Activated CD4-positive, CD25-positive, alpha-beta regulatory T cell treated with anti-CD3 and anti-CD28 coated beads, Interleukin-2, amount 50 U/mL, for 24 hours (primary cell): ENCODE measurements at regions not wholly inside any gene's neighbourhood (a gene's known extent, or its start where the extent isn't known, plus 50 kb on each side); places are given as distances from the start of the nearest gene placed in this dataset.

Experiments
- ATAC-seq, 2 donors: fragments of 150-1000 bp; cut with Tn5 transposase; one replicate each; pipeline ENCODE4 v1.10.0; 2021; ENCODE audit warnings: mild to moderate bottlenecking in 1 of 2, moderate library complexity in 1 of 2

- no peak for ATAC-seq
Measured at GRCh38 chr18:54020156-54020745, 204.2 kb downstream of the MBD2 start.

GRCh38 chr18:54019641-54020040 lies 204.8 kb downstream of the MBD2 start:
- no peak for ATAC-seq

- no peak for ATAC-seq
Measured at GRCh38 chr18:54013452-54013851, 211.0 kb downstream of the MBD2 start.

- ATAC-seq = no peak
Measured at GRCh38 chr18:54004828-54005227, 219.6 kb downstream of the MBD2 start.

GRCh38 chr18:54003195-54003594 lies 221.3 kb downstream of the MBD2 start:
- ATAC-seq = no peak

- ATAC-seq = no peak
Measured at GRCh38 chr18:53997064-53997463, 227.4 kb downstream of the MBD2 start.

- no peak for ATAC-seq
Measured at GRCh38 chr18:53994016-53994415, 230.5 kb downstream of the MBD2 start.

GRCh38 chr18:53991805-53992204 lies 232.7 kb downstream of the MBD2 start:
- no peak for ATAC-seq

- no peak for ATAC-seq
Measured at GRCh38 chr18:53991202-53991601, 233.3 kb downstream of the MBD2 start.

- no peak for ATAC-seq
Measured at GRCh38 chr18:53990485-53990884, 234.0 kb downstream of the MBD2 start.

- no peak for ATAC-seq
Measured at GRCh38 chr18:53984021-53984420, 240.4 kb downstream of the MBD2 start.

- no peak for ATAC-seq
Measured at GRCh38 chr18:53971331-53971730, 253.1 kb downstream of the MBD2 start.

- no peak for ATAC-seq
Measured at GRCh38 chr18:53952700-53953099, 271.8 kb downstream of the MBD2 start.

GRCh38 chr18:53950545-53950944 lies 273.9 kb downstream of the MBD2 start:
- ATAC-seq = no peak

GRCh38 chr18:53948991-53949390 lies 275.5 kb downstream of the MBD2 start:
- no peak for ATAC-seq

GRCh38 chr18:53947092-53947640 lies 277.3 kb downstream of the MBD2 start:
- ATAC-seq = no peak

- no peak for ATAC-seq
Measured at GRCh38 chr18:53946594-53946993, 277.9 kb downstream of the MBD2 start.

GRCh38 chr18:53944721-53945120 lies 279.7 kb downstream of the MBD2 start:
- ATAC-seq = no peak

GRCh38 chr18:53943326-53943860 lies 281.1 kb downstream of the MBD2 start:
- no peak for ATAC-seq

GRCh38 chr18:53941601-53942338 lies 282.7 kb downstream of the MBD2 start:
- ATAC-seq = no peak

- no peak for ATAC-seq
Measured at GRCh38 chr18:53937037-53937436, 287.4 kb downstream of the MBD2 start.

- ATAC-seq = no peak
Measured at GRCh38 chr18:53935803-53936202, 288.7 kb downstream of the MBD2 start.

- ATAC-seq = no peak
Measured at GRCh38 chr18:53935399-53935798, 289.1 kb downstream of the MBD2 start.
